HCT116 (cell line): ENCODE measurements at regions not wholly inside any gene's neighbourhood (a gene's known extent, or its start where the extent isn't known, plus 50 kb on each side); places are given as distances from the start of the nearest gene placed in this dataset.

Experiments
- ATAC-seq: fragments of 200-7000 bp; cut with Tn5 transposase; 2 replicates; pipeline ENCODE4 v1.9.1; 2020; ENCODE audit warnings: mild to moderate bottlenecking, moderate library complexity
- BruUV-seq: library from RNA; stranded (reverse); fragments of 400-500 nt; replicated peaks from 2 replicates; lab custom pipeline; 2021; lab: Mats Ljungman, UMichigan
- CTCF ChIA-PET: fragments of 300-600 bp; sonication (Branson Sonifier 250); formaldehyde crosslinking; loops from one replicate; lab custom pipeline; 2021; ENCODE audit warnings: antibody characterized with exemption; lab: Charles Lee
- POLR2A ChIA-PET: fragments of 300-600, 350-600 bp; sonication (Branson Sonifier 250); formaldehyde crosslinking; loops from one replicate; lab custom pipeline; 2021; ENCODE audit warnings: antibody characterized with exemption; lab: Charles Lee
- RAD21 ChIA-PET, 2 experiments: fragments of 300-600 bp; sonication (Branson Sonifier 250); formaldehyde crosslinking; loops; one replicate each; lab custom pipeline; 2023; ENCODE audit warnings: low total read pairs in 2 of 2; ENCODE audit not compliant: uncharacterized antibody in 2 of 2, unreplicated experiment in 2 of 2, low non-redundant PET in 1 of 2; lab: Charles Lee
- DNase-seq: peaks from one replicate; pipeline ENCODE4 v3.0.0-alpha.2; 2010; ENCODE audit warnings: low read depth, low spot score
- H2AFZ ChIP-seq: fragments of 200-600 bp; shearing (Covaris generic), sonication (generic); 2 replicates; pipeline ENCODE4 v1.6.1; 2017; ENCODE audit warnings: low read depth, mixed run types, mixed read lengths, antibody characterized with exemption, low read length; ENCODE audit not compliant: poor library complexity, severe bottlenecking
- H3K27ac ChIP-seq: 2 replicates; pipeline ENCODE4 v1.5.1; 2012; ENCODE audit warnings: low read depth, low read length
- H3K27me3 ChIP-seq: fragments of 200-600 bp; sonication (generic); 2 replicates; pipeline ENCODE4 v1.6.1; 2016; ENCODE audit warnings: mixed run types, low read length, mixed read lengths; ENCODE audit not compliant: insufficient read depth
- H3K36me3 ChIP-seq, 2 experiments: fragments of 200-500 bp in 1 of 2; fragments of 200-600 bp in 1 of 2; sonication (Bioruptor generic) in 1 of 2; sonication (generic) in 1 of 2; 2 replicates each; pipeline versions ENCODE4 v1.5.1 to v1.6.1; 2014 to 2016; ENCODE audit warnings: low read length in 2 of 2, inconsistent platforms in 1 of 2, mixed read lengths in 1 of 2, mixed run types in 1 of 2; ENCODE audit not compliant: insufficient read depth in 2 of 2, control insufficient read depth in 1 of 2
- H3K4me1 ChIP-seq, 2 experiments: fragments of 200-600 bp in 1 of 2; sonication (generic) in 1 of 2; 2 replicates each; pipeline versions ENCODE4 v1.5.1 to v1.6.1; 2012 to 2017; ENCODE audit warnings: low read length in 2 of 2, inconsistent platforms in 1 of 2, mild to moderate bottlenecking in 1 of 2, mixed read lengths in 1 of 2, mixed run types in 1 of 2, moderate library complexity in 1 of 2; ENCODE audit not compliant: insufficient read depth in 2 of 2, control insufficient read depth in 1 of 2
- H3K4me2 ChIP-seq: fragments of 200-600 bp; sonication (generic); 2 replicates; pipeline ENCODE4 v1.6.1; 2017; ENCODE audit warnings: mixed run types, low read length, mixed read lengths
- H3K4me3 ChIP-seq, 2 experiments: fragments of 200-600 bp in 1 of 2; sonication (generic) in 1 of 2; replicated peaks in 1 of 2; 2 replicates each; pipeline ENCODE4 v1.5.1; 2011 to 2016; ENCODE audit warnings: low read length in 2 of 2, control low read depth in 1 of 2, low read depth in 1 of 2, mild to moderate bottlenecking in 1 of 2, mixed read lengths in 1 of 2, mixed run types in 1 of 2
- H3K79me2 ChIP-seq: fragments of 200-600 bp; sonication (generic); 2 replicates; pipeline ENCODE4 v1.6.1; 2017; ENCODE audit warnings: mild to moderate bottlenecking, mixed run types, low read length, moderate library complexity, mixed read lengths; ENCODE audit not compliant: insufficient read depth
- H3K9ac ChIP-seq: fragments of 200-600 bp; sonication (generic); 2 replicates; pipeline ENCODE4 v1.6.1; 2016; ENCODE audit warnings: low read length, mixed read lengths
- H3K9me2 ChIP-seq: fragments of 200-600 bp; sonication (generic), shearing (Covaris generic); 2 replicates; pipeline ENCODE4 v1.6.1; 2017; ENCODE audit warnings: mixed run types, mild to moderate bottlenecking, moderate library complexity; ENCODE audit not compliant: insufficient read depth
- H3K9me3 ChIP-seq, 2 experiments: fragments of 200-500 bp in 1 of 2; fragments of 200-600 bp in 1 of 2; sonication (Bioruptor generic) in 1 of 2; sonication (generic) in 1 of 2; 2 replicates each; pipeline ENCODE4 v1.6.1; 2014 to 2017; ENCODE audit warnings: low read length in 2 of 2, mixed read lengths in 2 of 2, inconsistent platforms in 1 of 2, low read depth in 1 of 2, mild to moderate bottlenecking in 1 of 2, mixed run types in 1 of 2, moderate library complexity in 1 of 2; ENCODE audit not compliant: control insufficient read depth in 1 of 2, insufficient read depth in 1 of 2
- H4K20me1 ChIP-seq: fragments of 200-600 bp; sonication (generic), shearing (Covaris generic); 2 replicates; pipeline ENCODE4 v1.6.1; 2017; ENCODE audit warnings: mixed run types, mild to moderate bottlenecking, moderate library complexity; ENCODE audit not compliant: insufficient read depth
- POLR2A ChIP-seq: IDR thresholded peaks from 2 replicates; pipeline ENCODE4 v1.7.0; 2011; ENCODE audit warnings: borderline replicate concordance; ENCODE audit not compliant: insufficient read depth, insufficient read length; ENCODE audit errors: extremely low read depth
- POLR2AphosphoS5 ChIP-seq: IDR thresholded peaks from 2 replicates; pipeline ENCODE4 v1.6.1; 2011; ENCODE audit warnings: mild to moderate bottlenecking, low read depth, low read length, moderate library complexity
- RAD21 ChIP-seq: IDR thresholded peaks from 2 replicates; pipeline ENCODE4 v1.6.1; 2012; ENCODE audit warnings: low read depth, mild to moderate bottlenecking
- SRF ChIP-seq: IDR thresholded peaks from 2 replicates; pipeline ENCODE4 v1.6.1; 2012; ENCODE audit warnings: low read depth
- TCF7L2 ChIP-seq: IDR thresholded peaks from 2 replicates; pipeline ENCODE4 v1.7.0; 2011; ENCODE audit warnings: borderline replicate concordance, inconsistent platforms; ENCODE audit not compliant: insufficient read depth, insufficient read length; ENCODE audit errors: extremely low read depth
- ZFX ChIP-seq: fragments of 450-650 bp; IDR thresholded peaks from 2 replicates; pipeline ENCODE4 v1.6.1; 2017
- intact Hi-C: fragments of 100-400 bp; cut with micrococcal nuclease; formaldehyde crosslinking; loops from 2 replicates; pipeline ENCODE4 v1.10.0; 2022

GRCh38 chr16:55154262-55154661 lies 169.7 kb upstream of the IRX6 start:
- no peak for ATAC-seq
- no peak overlapping the region for H3K9ac ChIP-seq
- H2AFZ ChIP-seq: no peak overlapping the region
- no peak overlapping the region for H3K4me3 ChIP-seq
- H4K20me1 ChIP-seq: no peaks in the 10 kb centered on the region
- H3K9me2 ChIP-seq: no peaks in the 10 kb centered on the region
- no peak overlapping the region for H3K4me2 ChIP-seq
- H3K27ac ChIP-seq: no peak overlapping the region
- no peak for DNase-seq
- intact Hi-C loops: no loop called here
- peaks cover 39% of the 10 kb centered on the region; the same call in 1 of the 2 replicates for H3K27me3 ChIP-seq
- TF ChIP-seq SRF (no peak), POLR2AphosphoS5 (no peak), ZFX (no peak), POLR2A (no peak), RAD21 (no peak)
- no peaks in the 10 kb centered on the region for H3K36me3 ChIP-seq
- no peaks in the 10 kb centered on the region for H3K9me3 ChIP-seq
- no peaks in the 10 kb centered on the region for H3K79me2 ChIP-seq
- ChIA-PET CTCF (no interaction called here), RAD21 (no interaction called here), POLR2A (no interaction called here)
- no TSS peak for BruUV-seq
- no peaks in the 10 kb centered on the region for H3K4me1 ChIP-seq

GRCh38 chr16:55154956-55155355 lies 169.0 kb upstream of the IRX6 start:
- H3K9ac ChIP-seq: no peak overlapping the region
- CTCF ChIA-PET: no interaction called here
- RAD21 ChIA-PET: no interaction called here
- H3K9me2 ChIP-seq: no peaks in the 10 kb centered on the region
- no peaks in the 10 kb centered on the region for H3K9me3 ChIP-seq
- H3K36me3 ChIP-seq: no peaks in the 10 kb centered on the region
- no peak overlapping the region for H2AFZ ChIP-seq
- BruUV-seq: no TSS peak
- H3K79me2 ChIP-seq: no peaks in the 10 kb centered on the region
- H3K27me3 ChIP-seq: peaks cover 32% of the 10 kb centered on the region; the same call in 1 of the 2 replicates
- no peak overlapping the region for H3K4me2 ChIP-seq
- no peak overlapping the region for H3K27ac ChIP-seq
- no peaks in the 10 kb centered on the region for H4K20me1 ChIP-seq
- H3K4me1 ChIP-seq: no peaks in the 10 kb centered on the region
- DNase-seq (no peak), ATAC-seq (no peak)
- H3K4me3 ChIP-seq: no peak overlapping the region
- no peak for TF ChIP-seq TCF7L2
- intact Hi-C loops: no loop called here
- POLR2A ChIA-PET: no interaction called here
